ENCODE measurements at regions not wholly inside any gene's neighbourhood (a gene's known extent, or its start where the extent isn't known, plus 50 kb on each side); places are given as distances from the start of the nearest gene placed in this dataset.

DNA sequence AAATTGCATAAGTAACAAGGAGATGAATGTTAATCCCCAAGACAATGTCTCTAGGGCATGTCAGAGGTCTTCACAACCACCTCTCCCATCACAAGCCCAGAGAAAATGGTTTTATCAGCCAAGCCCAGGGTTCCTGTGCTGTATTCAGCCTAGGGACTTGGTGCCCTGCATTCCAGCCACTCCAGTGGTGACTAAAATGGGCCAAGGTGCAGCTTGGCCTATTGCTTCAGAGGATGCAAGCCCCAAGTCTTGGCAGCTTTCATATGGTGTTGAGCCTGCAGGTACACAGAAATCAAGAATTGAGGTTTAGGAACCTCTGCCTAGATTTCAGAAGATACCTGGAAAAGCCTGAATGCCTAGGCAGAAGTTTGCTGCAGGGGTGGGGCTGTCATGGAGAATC lies 1118.6 kb downstream of the PLA2G4A start:
- Histone ChIP-seq H3K4me3 (ENCODE audit: low read depth, low read length) (no peak overlapping the region), H3K4ac (ENCODE audit: low read depth, low read length) (no peak overlapping the region), H2BK12ac (ENCODE audit: low read length) (no peak overlapping the region), H4K12ac (ENCODE audit: low read depth, low read length) (no peak overlapping the region), H3K27ac (ENCODE audit: low read depth, low read length) (no peak overlapping the region), H2AFZ (ENCODE audit: insufficient read depth, low read length, poor library complexity) (no peak overlapping the region), H3K36me3 (ENCODE audit: control insufficient read depth in 1 of 2, insufficient read depth in 2 of 2, low read length in 2 of 2) (no peaks in the 10 kb centered on the region), H2BK5ac (ENCODE audit: low read depth, low read length, poor library complexity) (no peak overlapping the region), H3K14ac (ENCODE audit: low read length) (no peak overlapping the region), H3K23ac (ENCODE audit: low read length) (no peak overlapping the region), H3K27me3 (ENCODE audit: insufficient read depth, low read length) (no peaks in the 10 kb centered on the region), H3K79me1 (ENCODE audit: low read length) (no peaks in the 10 kb centered on the region), H4K8ac (ENCODE audit: low read depth, low read length) (no peak overlapping the region), H3K79me2 (ENCODE audit: control insufficient read depth, insufficient read depth, low read length, poor library complexity) (no peaks in the 10 kb centered on the region), H3K9ac (ENCODE audit: low read length) (no peak overlapping the region), H2BK120ac (ENCODE audit: insufficient read depth, low read length, poor library complexity) (no peak overlapping the region), H2AK5ac (ENCODE audit: low read length) (no peak overlapping the region), H3K4me2 (ENCODE audit: low read length) (no peak overlapping the region), H3K18ac (ENCODE audit: low read length) (no peak overlapping the region), H3K4me1 (ENCODE audit: control insufficient read depth in 1 of 2, insufficient read depth in 2 of 2, low read length in 2 of 2) (no peaks in the 10 kb centered on the region), H3K9me3 (ENCODE audit: insufficient read depth, low read depth, low read length) (peaks cover 2% of the 10 kb centered on the region), H4K91ac (ENCODE audit: low read depth, low read length) (no peak overlapping the region)
- no peak for DNase-seq

DNA sequence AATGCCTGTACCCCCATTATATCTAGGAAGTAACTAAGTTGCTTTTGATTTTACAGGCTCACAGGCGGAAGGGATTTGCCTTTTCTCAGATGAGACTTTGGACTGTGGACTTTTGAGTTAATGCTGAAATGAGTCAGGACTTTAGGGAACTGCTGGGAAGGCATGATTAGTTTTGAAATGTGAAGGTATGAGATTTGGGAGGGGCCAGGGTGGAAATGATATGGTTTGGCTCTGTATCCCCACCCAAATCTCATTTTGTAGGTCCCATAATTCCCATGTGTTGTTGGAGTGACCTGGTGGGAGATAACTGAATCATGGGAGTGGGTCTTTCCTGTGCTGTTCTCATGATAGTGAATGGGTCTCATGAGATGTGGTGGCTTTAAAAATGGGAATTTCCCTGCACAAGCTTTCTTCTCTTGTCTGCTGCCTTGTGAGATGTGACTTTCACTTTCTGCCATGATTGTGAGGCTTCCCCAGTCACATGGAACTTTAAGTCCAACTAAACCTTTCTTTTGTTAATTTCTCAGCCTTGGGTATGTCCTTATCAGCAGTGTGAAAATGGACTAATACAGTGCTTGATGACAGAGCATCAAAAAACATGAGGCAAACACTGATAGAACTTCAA lies 1119.5 kb downstream of the PLA2G4A start:
- H2BK5ac ChIP-seq (ENCODE audit: low read depth, low read length, poor library complexity) = no peak overlapping the region
- H3K14ac ChIP-seq (ENCODE audit: low read length) = no peak overlapping the region
- no peak overlapping the region for H2AK5ac ChIP-seq (ENCODE audit: low read length)
- H4K91ac ChIP-seq (ENCODE audit: low read depth, low read length) = no peak overlapping the region
- no peaks in the 10 kb centered on the region for H3K4me1 ChIP-seq (ENCODE audit: control insufficient read depth in 1 of 2, insufficient read depth in 2 of 2, low read length in 2 of 2)
- H3K79me1 ChIP-seq (ENCODE audit: low read length) = no peaks in the 10 kb centered on the region
- no peak overlapping the region for H3K27ac ChIP-seq (ENCODE audit: low read depth, low read length)
- no peaks in the 10 kb centered on the region for H3K36me3 ChIP-seq (ENCODE audit: control insufficient read depth in 1 of 2, insufficient read depth in 2 of 2, low read length in 2 of 2)
- no peak overlapping the region for H2BK12ac ChIP-seq (ENCODE audit: low read length)
- no CpG with 5 or more reads among the region's 1 CpG for WGBS (ENCODE audit: extremely low coverage, insufficient coverage, insufficient read length)
- no peak overlapping the region for H3K4me3 ChIP-seq (ENCODE audit: low read depth, low read length)
- no peak overlapping the region for H4K12ac ChIP-seq (ENCODE audit: low read depth, low read length)
- no peaks in the 10 kb centered on the region for H3K27me3 ChIP-seq (ENCODE audit: insufficient read depth, low read length)
- no peak overlapping the region for H3K18ac ChIP-seq (ENCODE audit: low read length)
- H3K4ac ChIP-seq (ENCODE audit: low read depth, low read length) = no peak overlapping the region
- no peak overlapping the region for H2AFZ ChIP-seq (ENCODE audit: insufficient read depth, low read length, poor library complexity)
- no peaks in the 10 kb centered on the region for H3K79me2 ChIP-seq (ENCODE audit: control insufficient read depth, insufficient read depth, low read length, poor library complexity)
- H4K8ac ChIP-seq (ENCODE audit: low read depth, low read length) = no peak overlapping the region
- no peak overlapping the region for H3K9ac ChIP-seq (ENCODE audit: low read length)
- no peak for DNase-seq
- H2BK120ac ChIP-seq (ENCODE audit: insufficient read depth, low read length, poor library complexity) = no peak overlapping the region
- H3K23ac ChIP-seq (ENCODE audit: low read length) = no peak overlapping the region
- peaks cover 2% of the 10 kb centered on the region for H3K9me3 ChIP-seq (ENCODE audit: insufficient read depth, low read depth, low read length)
- H3K4me2 ChIP-seq (ENCODE audit: low read length) = no peak overlapping the region

DNA sequence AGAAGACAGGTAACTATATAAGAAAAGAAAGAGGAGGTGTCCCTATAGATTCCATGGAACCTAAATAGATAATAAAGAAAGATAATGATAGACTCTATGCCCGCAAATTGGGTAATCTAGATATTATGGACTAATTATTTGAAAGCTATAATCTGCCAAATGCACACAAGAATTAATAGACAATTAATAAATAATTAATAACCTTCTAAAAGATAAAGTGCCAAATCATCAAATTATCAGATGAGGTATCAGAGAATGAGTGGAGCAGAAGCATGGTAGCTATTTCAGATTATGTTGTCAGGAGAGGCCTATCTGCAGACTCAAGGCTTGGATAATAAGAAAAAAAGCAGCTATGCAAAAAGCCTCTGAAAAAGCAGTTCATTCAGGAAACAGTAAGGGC lies 1120.8 kb downstream of the PLA2G4A start:
- H2BK12ac ChIP-seq (ENCODE audit: low read length) = no peak overlapping the region
- no peak overlapping the region for H4K8ac ChIP-seq (ENCODE audit: low read depth, low read length)
- no peaks in the 10 kb centered on the region for H3K79me1 ChIP-seq (ENCODE audit: low read length)
- H2BK5ac ChIP-seq (ENCODE audit: low read depth, low read length, poor library complexity) = no peak overlapping the region
- no peaks in the 10 kb centered on the region for H3K4me1 ChIP-seq (ENCODE audit: control insufficient read depth in 1 of 2, insufficient read depth in 2 of 2, low read length in 2 of 2)
- H2BK120ac ChIP-seq (ENCODE audit: insufficient read depth, low read length, poor library complexity) = no peak overlapping the region
- H3K4me3 ChIP-seq (ENCODE audit: low read depth, low read length) = no peak overlapping the region
- no peak overlapping the region for H2AK5ac ChIP-seq (ENCODE audit: low read length)
- H3K18ac ChIP-seq (ENCODE audit: low read length) = no peak overlapping the region
- no peaks in the 10 kb centered on the region for H3K27me3 ChIP-seq (ENCODE audit: insufficient read depth, low read length)
- H3K9me3 ChIP-seq (ENCODE audit: insufficient read depth, low read depth, low read length) = peaks cover 2% of the 10 kb centered on the region
- H4K12ac ChIP-seq (ENCODE audit: low read depth, low read length) = no peak overlapping the region
- H4K91ac ChIP-seq (ENCODE audit: low read depth, low read length) = no peak overlapping the region
- no peak overlapping the region for H3K23ac ChIP-seq (ENCODE audit: low read length)
- no peaks in the 10 kb centered on the region for H3K79me2 ChIP-seq (ENCODE audit: control insufficient read depth, insufficient read depth, low read length, poor library complexity)
- H3K9ac ChIP-seq (ENCODE audit: low read length) = no peak overlapping the region
- WGBS (ENCODE audit: extremely low coverage, insufficient coverage, insufficient read length) = no CpG with 5 or more reads among the region's 1 CpG
- no peaks in the 10 kb centered on the region for H3K36me3 ChIP-seq (ENCODE audit: control insufficient read depth in 1 of 2, insufficient read depth in 2 of 2, low read length in 2 of 2)
- DNase-seq = no peak
- H3K4ac ChIP-seq (ENCODE audit: low read depth, low read length) = no peak overlapping the region
- H2AFZ ChIP-seq (ENCODE audit: insufficient read depth, low read length, poor library complexity) = no peak overlapping the region
- no peak overlapping the region for H3K14ac ChIP-seq (ENCODE audit: low read length)
- H3K27ac ChIP-seq (ENCODE audit: low read depth, low read length) = no peak overlapping the region
- H3K4me2 ChIP-seq (ENCODE audit: low read length) = no peak overlapping the region

DNA sequence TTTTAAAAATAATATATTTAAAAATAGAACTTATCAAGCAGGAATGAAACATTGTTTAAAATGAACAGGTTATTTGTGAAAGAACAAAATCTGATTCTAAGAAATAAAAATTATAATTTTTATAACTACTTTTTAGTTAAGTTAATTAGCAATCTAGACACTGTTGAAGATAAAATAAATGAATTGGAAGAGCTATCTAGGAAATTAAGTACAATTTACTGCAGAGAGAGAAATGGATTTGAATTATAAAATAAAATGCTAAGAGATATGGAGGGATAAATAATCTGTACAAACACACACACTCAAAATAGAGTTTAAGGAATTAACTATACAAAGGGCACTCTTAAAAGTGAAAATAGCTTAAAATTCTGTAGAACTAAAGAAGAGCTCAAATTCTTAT lies 1123.1 kb downstream of the PLA2G4A start:
- no peaks in the 10 kb centered on the region for H3K79me2 ChIP-seq (ENCODE audit: control insufficient read depth, insufficient read depth, low read length, poor library complexity)
- no peak overlapping the region for H4K8ac ChIP-seq (ENCODE audit: low read depth, low read length)
- no peak overlapping the region for H3K4ac ChIP-seq (ENCODE audit: low read depth, low read length)
- H3K36me3 ChIP-seq (ENCODE audit: control insufficient read depth in 1 of 2, insufficient read depth in 2 of 2, low read length in 2 of 2) = no peaks in the 10 kb centered on the region
- no peak overlapping the region for H3K23ac ChIP-seq (ENCODE audit: low read length)
- H4K12ac ChIP-seq (ENCODE audit: low read depth, low read length) = no peak overlapping the region
- no peak overlapping the region for H3K18ac ChIP-seq (ENCODE audit: low read length)
- no peak overlapping the region for H3K14ac ChIP-seq (ENCODE audit: low read length)
- no peak overlapping the region for H2BK12ac ChIP-seq (ENCODE audit: low read length)
- no peaks in the 10 kb centered on the region for H3K4me1 ChIP-seq (ENCODE audit: control insufficient read depth in 1 of 2, insufficient read depth in 2 of 2, low read length in 2 of 2)
- H3K4me3 ChIP-seq (ENCODE audit: low read depth, low read length) = no peak overlapping the region
- no peaks in the 10 kb centered on the region for H3K27me3 ChIP-seq (ENCODE audit: insufficient read depth, low read length)
- no peak overlapping the region for H2AFZ ChIP-seq (ENCODE audit: insufficient read depth, low read length, poor library complexity)
- no peak overlapping the region for H3K9ac ChIP-seq (ENCODE audit: low read length)
- no peak overlapping the region for H2BK5ac ChIP-seq (ENCODE audit: low read depth, low read length, poor library complexity)
- peaks cover 2% of the 10 kb centered on the region for H3K9me3 ChIP-seq (ENCODE audit: insufficient read depth, low read depth, low read length)
- no peak for DNase-seq
- H2BK120ac ChIP-seq (ENCODE audit: insufficient read depth, low read length, poor library complexity) = no peak overlapping the region
- H3K79me1 ChIP-seq (ENCODE audit: low read length) = no peaks in the 10 kb centered on the region
- H2AK5ac ChIP-seq (ENCODE audit: low read length) = no peak overlapping the region
- H4K91ac ChIP-seq (ENCODE audit: low read depth, low read length) = no peak overlapping the region
- H3K27ac ChIP-seq (ENCODE audit: low read depth, low read length) = no peak overlapping the region
- no peak overlapping the region for H3K4me2 ChIP-seq (ENCODE audit: low read length)

Data from trophoblast cell (in vitro differentiated cells and primary cell).